ENCODE measurements at regions not wholly inside any gene's neighbourhood (a gene's known extent, or its start where the extent isn't known, plus 50 kb on each side); places are given as distances from the start of the nearest gene placed in this dataset.
"Not testable (repeated sequence)": the region's sequence is repeated elsewhere in the genome, so short reads cannot be mapped to it uniquely, and the experiment has no call there.

DNA sequence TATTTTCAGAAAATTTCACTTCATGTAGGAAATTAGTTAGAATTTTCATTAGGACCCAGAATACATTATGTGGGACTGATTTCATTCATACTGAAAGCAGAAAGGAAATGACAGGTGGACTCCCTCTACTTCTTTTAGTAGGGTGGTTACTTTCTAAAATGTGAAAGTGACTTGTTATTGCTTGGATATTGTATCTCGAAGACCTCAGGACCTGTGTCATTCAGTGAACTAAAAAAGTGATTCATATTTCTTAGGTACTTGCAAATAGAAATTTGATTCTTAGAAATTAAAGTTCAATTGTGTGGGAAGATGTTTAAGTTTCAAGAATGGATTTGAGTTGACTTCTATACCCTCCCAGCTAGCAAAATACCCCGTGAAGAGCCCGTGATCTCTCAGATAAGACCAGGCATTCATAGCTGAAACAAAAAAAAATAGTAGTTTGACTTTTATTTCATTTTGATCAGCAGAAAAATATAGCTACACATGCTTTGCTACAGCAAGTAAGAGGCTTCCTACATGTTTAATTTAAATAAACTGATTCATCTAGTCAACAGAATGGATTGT lies 1037.1 kb downstream of the GATA3 start:
- no peak for DNase-seq (ENCODE audit: low read depth, low spot score)

DNA sequence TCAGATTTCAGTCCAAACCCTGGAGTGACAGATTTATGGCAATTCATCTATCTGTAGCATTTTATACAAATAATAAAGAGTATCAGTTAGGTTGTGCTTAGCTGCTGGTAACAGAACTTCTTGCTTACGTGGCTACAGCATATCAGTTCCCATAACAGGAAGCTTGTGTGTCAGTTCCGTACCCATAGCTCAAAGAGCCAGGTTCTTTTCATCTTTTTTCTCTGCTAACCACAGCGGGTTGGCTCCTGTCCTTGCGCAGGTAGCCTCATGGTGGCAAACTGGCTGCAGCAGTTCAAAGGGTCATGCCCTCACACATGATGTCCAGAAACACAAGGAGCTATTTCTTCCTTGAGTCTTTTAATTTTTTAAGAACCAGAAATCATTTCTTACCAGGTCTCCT lies 1041.8 kb downstream of the GATA3 start:
- DNase-seq (ENCODE audit: low read depth, low spot score), result no peak

DNA sequence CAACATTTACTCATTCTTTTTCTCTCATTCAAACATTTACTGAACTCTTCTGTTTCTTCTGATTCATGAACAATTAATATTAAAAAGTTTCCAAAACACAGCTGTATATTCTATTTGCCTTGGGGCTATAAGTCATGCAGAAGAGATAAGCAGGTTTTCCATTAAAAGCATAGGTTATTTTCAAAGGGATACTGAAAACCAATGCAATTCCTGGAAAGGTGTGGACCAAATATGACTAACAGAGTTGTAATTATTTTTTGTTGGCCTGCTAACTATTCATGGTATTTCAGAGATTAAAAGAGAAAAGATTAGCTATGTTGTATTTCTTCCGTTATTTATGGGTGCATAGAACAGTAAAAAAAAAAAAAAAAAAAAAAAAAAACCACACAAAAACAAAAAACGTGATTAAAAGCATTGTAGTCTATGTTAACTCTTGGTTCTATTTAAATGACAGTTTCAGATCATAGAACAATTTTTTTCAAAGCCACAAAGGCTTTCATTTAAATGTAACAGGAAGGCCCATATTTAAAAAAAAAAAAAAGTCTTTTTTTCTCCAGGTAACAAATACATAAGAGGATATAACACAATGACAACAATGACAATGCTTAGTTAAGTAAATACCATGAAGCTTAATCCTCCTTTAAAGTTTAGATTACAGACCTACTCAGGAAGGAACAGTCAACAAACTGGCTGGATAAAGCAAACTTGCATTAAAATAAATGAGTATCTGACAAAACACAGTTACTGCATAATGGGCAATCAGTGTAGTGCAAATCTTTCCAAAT lies 1042.9 kb downstream of the GATA3 start:
- DNase-seq (ENCODE audit: low read depth, low spot score), result no peak

DNA sequence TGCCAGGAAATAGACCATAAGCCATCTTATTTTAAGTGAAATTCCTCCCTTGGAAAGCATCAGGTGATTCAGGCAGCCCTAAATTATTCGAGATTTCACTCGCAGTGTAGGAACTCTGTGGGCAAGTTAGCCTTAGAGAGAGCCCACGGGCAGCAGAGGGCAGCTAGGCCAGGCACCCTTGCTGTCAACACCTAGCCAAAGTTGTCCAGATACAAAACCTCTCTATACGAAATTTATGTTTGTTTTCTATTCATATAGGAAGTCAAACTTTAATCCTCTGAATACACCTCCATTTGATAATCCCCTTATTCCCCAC lies 1043.5 kb downstream of the GATA3 start:
- DNase-seq (ENCODE audit: low read depth, low spot score), result no peak

DNA sequence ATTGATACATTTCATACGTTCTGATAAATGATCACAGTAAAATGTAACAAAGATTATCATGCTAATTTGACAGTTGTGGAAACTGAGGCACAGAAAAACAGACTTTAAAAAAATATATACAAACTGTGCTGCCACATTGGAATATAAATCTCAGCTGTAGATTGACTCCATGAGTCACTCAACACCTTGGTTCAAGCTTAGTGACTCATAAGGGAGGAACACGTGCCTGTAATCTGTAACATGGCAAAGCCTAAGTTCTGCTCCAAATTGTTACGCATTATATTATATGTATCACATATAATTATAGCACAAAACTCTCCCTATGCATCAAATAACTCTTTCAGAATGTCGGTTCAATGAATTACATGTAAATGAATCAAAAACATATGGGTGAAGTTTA lies 1047.5 kb downstream of the GATA3 start:
- DNase-seq (ENCODE audit: low read depth, low spot score), result no peak

DNA sequence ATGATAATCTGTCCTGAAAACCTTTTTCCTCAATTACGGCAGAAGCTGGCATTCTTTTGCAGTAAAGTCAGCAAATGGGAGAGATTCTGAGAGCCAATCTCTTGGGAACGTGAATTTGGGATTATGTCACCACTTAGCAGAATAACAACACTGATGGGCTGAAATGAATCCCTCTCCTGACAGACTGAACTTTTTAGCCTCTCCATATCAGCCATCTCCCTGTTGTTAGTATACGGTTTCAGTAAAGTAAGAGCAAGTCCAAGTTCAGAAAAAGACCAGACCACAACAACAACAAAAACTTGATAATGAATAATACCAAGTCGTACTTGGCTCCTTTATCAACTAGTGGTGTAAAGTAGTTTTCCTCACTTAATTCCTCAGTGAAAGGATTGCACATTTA lies 1048.8 kb downstream of the GATA3 start:
- peak; percentile 8 for DNase-seq (ENCODE audit: low read depth, low spot score)

DNA sequence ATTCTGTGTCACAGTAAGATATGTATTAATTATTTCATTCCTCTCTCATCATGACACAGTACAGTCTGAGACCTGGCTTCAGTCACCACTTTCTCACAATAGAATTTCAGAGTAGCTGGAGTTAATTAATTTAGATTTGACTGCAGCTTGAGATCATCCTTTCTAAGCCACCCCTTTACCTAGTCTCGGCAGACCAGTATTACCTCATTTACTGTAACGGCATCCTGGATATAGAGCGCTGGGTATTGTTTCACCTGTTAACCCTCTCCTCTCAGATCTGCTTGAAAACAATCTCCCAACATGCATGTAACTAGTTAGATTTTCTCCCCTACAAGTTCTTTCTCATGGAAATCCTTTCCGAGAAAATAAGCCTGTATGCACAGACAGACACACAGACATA lies 1057.5 kb downstream of the GATA3 start:
- no peak for DNase-seq (ENCODE audit: low read depth, low spot score)

DNA sequence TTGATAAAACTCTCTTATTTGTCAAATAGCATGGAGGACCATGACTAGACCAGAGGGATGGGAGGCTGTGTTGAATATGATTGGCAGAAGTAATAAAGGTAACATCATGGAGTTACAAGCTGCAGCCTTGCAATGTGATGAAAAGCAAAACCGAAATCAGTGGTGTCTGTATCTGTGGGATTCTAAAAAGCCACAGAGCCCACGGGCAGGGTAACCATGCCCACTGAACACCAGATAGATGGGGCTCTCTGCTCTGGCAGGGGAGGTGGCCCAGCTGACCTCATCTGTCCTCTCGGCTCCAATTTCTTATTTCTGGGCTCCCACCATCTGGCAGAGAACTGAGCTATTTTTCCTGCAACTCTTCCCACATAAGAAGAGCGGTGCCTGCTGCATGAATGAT lies 1072.2 kb downstream of the GATA3 start:
- DNase-seq (ENCODE audit: low read depth, low spot score), result no peak

DNA sequence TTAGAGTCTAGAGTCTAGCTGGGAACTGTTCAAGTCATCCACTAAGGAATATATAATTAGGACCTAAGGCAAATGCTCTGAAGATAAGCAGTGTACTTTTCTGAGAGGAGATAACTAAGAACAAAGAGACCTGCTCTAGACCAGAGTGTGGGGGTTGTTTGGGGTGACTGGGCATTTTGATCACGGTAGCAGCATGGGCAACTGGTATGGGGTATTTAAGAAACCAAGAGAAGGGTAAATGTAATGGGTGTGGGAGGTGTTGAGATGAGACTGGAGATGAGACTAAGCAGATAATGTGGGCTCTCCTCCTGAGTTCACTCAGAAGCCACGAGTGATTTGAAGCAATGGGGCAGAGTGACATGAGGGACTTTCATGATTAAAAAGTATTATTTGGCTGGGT lies 1082.9 kb downstream of the GATA3 start:
- DNase-seq (ENCODE audit: low read depth, low spot score), result no peak

DNA sequence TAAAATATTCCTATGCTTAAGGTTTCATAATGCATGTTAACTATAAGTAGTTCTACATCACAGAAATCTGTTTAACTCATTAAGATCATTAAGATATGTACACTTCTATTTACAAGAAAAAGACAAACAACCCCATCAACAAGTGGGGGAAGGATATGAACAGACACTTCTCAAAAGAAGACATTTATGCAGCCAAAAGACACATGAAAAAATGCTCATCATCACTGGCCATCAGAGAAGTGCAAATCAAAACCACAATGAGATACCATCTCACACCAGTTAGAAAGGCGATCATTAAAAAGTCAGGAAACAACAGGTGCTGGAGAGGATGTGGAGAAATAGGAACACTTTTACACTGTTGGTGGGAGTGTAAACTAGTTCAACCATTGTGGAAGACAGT lies 1084.3 kb downstream of the GATA3 start:
- DNase-seq (ENCODE audit: low read depth, low spot score), result not testable (repeated sequence)

DNA sequence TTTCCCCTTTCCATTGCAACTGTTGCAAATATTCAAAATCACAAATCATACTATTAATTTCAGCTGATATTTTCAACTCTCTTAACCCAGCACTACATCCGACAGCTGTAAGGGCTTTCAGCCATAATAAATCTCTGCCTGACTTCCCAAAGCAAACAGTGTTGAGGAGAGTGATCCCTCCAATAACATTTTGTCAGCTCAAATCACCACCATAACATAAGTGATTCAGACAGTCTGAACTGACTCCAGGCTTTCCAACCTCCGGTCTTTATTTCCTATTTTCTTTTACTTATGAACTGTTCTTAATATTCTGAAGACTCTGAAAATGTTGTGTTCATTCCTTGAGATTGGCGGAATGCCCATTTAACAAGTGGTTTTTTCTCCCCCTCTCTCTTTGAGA lies 1085.9 kb downstream of the GATA3 start:
- DNase-seq (ENCODE audit: low read depth, low spot score), result peak; percentile 38

DNA sequence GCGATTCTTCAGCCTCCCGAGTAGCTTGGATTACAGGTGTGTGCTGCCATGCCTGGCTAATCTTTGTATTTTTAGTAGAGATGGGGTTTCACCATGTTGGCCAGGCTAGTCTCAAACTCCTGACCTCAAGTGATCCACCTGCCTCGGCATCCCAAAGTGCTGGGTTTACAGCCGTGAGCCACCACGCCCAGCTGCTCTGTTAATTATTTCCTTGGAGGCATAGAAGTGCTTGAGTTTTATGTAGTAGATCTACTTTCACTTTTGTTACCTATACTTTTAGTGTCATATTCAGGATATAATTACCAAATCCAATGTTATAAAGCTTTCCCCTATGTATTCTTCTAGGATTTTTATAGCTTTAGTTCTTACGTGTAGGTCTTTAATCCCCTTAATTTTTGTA lies 1093.0 kb downstream of the GATA3 start:
- DNase-seq (ENCODE audit: low read depth, low spot score), result no peak

DNA sequence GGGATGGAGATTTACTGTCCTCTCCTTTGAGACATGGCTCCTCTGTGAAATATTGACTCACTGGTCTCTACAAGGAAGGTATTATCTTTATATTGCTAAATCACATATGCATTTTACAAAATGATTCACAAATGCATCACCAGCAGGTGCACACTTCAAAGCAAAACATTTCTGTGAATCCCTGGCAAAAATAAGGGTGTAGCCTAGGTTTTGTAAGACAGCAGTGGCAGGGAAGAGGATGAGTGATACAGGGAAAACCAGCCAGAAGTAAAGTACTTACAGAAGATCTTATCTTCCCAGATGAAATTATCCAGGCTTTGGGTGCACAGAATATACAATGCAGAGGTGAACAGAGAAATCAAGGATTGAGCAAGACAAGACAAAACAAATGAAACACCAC lies 1094.6 kb downstream of the GATA3 start:
- no peak for DNase-seq (ENCODE audit: low read depth, low spot score)

DNA sequence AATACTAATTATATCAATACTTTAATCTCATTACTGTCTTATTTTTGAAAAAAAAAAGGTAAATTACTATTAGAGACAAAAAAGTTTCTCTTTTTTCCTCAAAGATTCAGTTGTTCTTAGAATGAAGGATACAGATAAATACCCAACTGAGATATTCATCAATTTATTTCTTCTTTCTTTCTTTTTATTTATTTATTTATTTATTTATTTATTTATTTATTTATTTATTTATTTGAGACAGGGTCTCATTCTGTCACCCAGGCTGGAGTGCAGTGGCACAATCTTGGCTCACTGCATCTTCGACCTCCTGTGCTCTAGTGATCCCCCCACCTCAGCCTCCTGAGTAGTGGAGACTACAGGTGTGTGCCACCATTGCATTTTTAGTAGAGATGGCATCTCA lies 1098.6 kb downstream of the GATA3 start:
- not testable (repeated sequence) for DNase-seq (ENCODE audit: low read depth, low spot score)

DNA sequence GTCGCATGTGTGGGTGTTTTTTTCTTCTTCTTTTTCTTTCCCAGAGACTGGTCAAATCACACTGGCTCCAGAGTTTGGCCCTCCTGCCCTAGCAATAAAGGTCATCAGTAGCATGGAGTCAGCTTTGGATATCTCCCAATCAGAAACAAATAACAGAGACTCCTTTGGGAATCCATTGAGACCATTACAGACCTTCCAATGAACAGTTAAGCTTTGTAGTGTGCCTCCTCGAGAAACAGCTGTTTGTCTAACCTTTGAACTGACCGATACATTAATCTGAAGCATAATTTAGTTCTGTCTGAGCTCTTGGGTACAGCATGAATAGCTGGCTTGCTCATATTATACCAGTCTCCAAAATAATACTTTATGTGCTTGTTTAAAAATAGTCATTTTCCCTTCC lies 1103.2 kb downstream of the GATA3 start:
- no peak for DNase-seq (ENCODE audit: low read depth, low spot score)

DNA sequence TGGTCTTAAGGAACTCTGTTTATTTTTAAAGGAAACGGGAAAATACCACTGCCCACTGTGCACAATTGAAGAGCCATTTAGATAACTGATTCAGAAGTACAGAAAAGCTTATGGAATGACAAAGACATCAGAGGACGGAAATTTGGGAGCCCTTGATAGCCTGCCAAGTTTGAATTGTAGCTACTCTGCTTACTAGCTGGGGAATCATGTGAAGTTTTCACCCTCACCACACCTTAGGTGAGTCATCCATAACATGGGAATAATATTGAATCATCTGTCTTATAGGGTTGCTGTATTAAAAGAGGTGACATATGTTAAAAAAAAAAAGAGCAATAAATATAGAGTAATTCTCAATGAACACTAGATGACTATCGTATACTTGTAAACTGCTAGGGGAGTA lies 1104.2 kb downstream of the GATA3 start:
- no peak for DNase-seq (ENCODE audit: low read depth, low spot score)

DNA sequence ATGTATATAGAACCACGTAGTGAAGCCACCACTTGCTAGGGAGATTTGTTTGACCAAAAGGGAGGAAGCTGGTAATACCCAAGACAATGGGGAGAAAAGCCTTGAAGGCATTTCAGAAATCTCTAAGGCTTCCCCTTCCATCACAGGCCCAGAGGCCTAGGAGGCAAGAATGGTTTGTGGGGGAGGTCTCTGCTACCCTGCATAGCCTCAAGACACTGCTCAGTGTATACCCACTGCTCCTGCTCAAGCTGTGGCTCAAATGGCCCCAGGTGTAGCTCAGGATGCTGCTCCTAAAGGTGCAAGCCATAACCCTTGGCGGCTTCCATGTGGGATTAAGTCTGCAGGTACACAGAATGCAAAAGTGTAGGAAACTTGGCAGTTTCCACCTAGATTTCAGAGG lies 1105.8 kb downstream of the GATA3 start:
- DNase-seq (ENCODE audit: low read depth, low spot score), result no peak

DNA sequence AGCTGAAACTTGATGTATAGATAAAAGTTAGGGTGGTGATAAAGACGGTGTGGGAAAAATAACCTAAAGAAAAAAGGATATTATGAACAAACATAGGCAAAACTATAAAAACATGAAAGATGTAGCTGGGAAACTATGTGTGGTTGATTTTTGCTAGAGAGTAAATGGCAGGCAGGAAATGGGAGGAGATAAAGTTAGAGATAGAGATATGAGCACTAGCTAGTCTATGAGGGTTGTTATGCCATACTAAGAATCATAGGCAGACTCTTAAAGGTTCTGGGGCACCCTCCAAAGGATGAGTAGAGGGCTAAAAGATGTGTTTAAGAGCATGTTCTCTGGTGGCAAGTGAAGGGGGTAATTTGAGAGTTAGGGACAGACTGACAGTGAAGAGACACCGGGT lies 1109.2 kb downstream of the GATA3 start:
- no peak for DNase-seq (ENCODE audit: low read depth, low spot score)

DNA sequence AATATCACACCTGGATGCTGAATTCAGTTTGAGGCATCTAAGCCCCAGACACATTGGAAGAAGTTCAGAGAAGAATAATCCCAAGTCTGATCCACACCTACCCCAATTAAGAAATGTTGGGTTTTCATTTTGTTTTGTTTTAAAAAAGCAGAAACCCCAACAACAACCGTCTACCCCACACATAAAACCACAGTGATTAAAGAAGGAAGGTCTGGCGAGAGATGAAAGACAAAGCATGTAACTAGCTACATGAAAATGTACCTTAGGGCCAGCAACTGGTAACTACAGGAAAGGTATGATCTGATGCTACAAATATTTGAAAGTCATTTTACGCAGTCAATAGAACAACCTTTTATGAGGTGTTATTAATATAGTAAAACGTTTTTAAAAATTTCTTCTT lies 1112.3 kb downstream of the GATA3 start:
- no peak for DNase-seq (ENCODE audit: low read depth, low spot score)

DNA sequence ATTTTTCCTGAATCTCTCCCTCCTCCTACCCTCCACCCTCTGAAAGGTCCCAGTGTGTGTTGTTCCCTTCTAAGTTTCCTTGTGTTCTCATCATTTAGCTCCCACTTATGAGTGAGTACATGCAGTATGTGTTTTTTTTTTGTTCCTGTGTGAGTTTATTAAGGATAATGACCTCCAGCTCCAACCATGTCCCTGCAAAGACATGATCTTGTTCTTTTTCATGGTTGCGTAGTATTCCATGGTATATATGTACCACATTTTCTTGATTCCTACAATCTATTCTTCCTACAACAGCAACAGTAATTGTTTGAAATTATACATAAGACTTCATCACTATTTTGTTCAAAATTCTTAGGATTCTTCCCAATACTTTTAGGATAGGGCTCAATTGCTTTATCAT lies 1117.8 kb downstream of the GATA3 start:
- DNase-seq (ENCODE audit: low read depth, low spot score), result no peak

DNA sequence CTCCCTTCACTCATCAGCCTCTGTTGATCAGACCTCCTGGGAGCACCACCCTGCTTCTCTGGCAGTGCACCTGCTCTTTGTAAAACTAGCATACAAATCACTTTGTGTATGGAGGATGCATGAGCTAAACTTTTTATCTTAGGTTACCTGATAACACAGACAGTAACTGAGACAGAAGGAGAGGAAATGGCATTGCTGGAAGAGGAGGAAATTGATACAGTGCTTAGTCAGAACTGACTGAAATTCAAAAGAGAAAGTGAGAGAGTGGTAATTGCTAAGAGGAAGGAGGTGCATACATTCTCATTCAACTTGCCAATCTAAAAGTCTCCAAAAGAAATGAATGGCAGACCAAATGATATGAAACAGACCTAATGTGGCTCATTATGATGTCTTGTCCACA lies 1120.7 kb downstream of the GATA3 start:
- DNase-seq (ENCODE audit: low read depth, low spot score), result no peak

DNA sequence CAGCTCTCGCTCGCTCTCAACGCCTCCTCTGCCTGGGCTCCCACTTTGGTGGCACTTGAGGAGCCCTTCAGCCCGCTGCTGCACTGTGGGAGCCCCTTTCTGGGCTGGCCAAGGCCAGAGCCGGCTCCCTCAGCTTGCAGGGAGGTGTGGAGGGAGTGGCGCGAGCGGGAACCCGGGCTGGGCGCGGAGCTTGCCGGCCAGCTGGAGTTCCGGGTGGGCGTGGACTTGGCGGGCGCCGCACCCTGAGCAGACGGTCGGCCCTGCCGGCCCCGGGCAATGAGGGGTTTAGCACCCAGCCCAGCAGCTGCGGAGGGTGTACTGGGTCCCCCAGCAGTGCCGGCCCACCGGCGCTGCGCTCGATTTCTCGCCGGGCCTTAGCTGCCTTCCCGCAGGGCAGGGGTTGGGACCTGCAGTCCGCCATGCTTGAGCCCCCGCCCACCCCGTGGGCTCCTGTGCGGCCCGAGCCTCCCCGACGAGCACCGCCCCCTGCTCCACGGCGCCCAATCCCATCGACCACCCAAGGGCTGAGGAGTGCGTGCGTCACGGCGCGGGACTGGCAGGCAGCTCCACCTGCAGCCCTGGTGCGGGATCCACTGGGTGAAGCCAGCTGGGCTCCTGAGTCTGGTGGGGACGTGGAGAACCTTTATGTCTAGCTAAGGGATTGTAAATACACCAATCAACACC lies 1128.9 kb downstream of the GATA3 start:
- not testable (repeated sequence) for DNase-seq (ENCODE audit: low read depth, low spot score)
